GM18498 (cell line): ENCODE measurements at regions not wholly inside any gene's neighbourhood (a gene's known extent, or its start where the extent isn't known, plus 50 kb on each side); places are given as distances from the start of the nearest gene placed in this dataset.

Experiments
- ATAC-seq: cut with Tn5 transposase; IDR thresholded peaks from one replicate; pipeline ENCODE4 v1.9.1; 2021; ENCODE audit warnings: mild to moderate bottlenecking, moderate library complexity; ENCODE audit not compliant: unreplicated experiment

GRCh38 chr12:127898616-127899015, 368.4 kb upstream of the TMEM132C start:
- ATAC-seq, result no peak

- no peak for ATAC-seq
Observed at GRCh38 chr12:127899971-127900370, 367.0 kb upstream of the TMEM132C start.

- ATAC-seq, result no peak
Observed at GRCh38 chr12:127900386-127900785, 366.6 kb upstream of the TMEM132C start.

- no peak for ATAC-seq
Observed at GRCh38 chr12:127903146-127903545, 363.8 kb upstream of the TMEM132C start.

GRCh38 chr12:127909041-127909440, 357.9 kb upstream of the TMEM132C start:
- no peak for ATAC-seq

- no peak for ATAC-seq
Observed at GRCh38 chr12:127911291-127911690, 355.7 kb upstream of the TMEM132C start.

GRCh38 chr12:127912035-127912665, 354.8 kb upstream of the TMEM132C start:
- ATAC-seq, result no peak

- no peak for ATAC-seq
Observed at GRCh38 chr12:127923501-127923900, 343.5 kb upstream of the TMEM132C start.

- ATAC-seq, result no peak
Observed at GRCh38 chr12:127925971-127926370, 341.0 kb upstream of the TMEM132C start.

- ATAC-seq, result no peak
Observed at GRCh38 chr12:127928178-127928577, 338.8 kb upstream of the TMEM132C start.

- no peak for ATAC-seq
Observed at GRCh38 chr12:127928615-127929571, 338.1 kb upstream of the TMEM132C start.

GRCh38 chr12:127930122-127930521, 336.8 kb upstream of the TMEM132C start:
- ATAC-seq, result no peak

- ATAC-seq, result no peak
Observed at GRCh38 chr12:127934409-127934808, 332.6 kb upstream of the TMEM132C start.

- no peak for ATAC-seq
Observed at GRCh38 chr12:127936463-127936862, 330.5 kb upstream of the TMEM132C start.

GRCh38 chr12:127941332-127941731, 325.6 kb upstream of the TMEM132C start:
- no peak for ATAC-seq

- no peak for ATAC-seq
Observed at GRCh38 chr12:127942981-127943380, 324.0 kb upstream of the TMEM132C start.

GRCh38 chr12:127943481-127944210, 323.3 kb upstream of the TMEM132C start:
- no peak for ATAC-seq

- no peak for ATAC-seq
Observed at GRCh38 chr12:127944211-127944899, 322.6 kb upstream of the TMEM132C start.

- no peak for ATAC-seq
Observed at GRCh38 chr12:127957001-127957660, 309.8 kb upstream of the TMEM132C start.

GRCh38 chr12:127962303-127962702, 304.7 kb upstream of the TMEM132C start:
- no peak for ATAC-seq
